ENCODE measurements at regions not wholly inside any gene's neighbourhood (a gene's known extent, or its start where the extent isn't known, plus 50 kb on each side); places are given as distances from the start of the nearest gene placed in this dataset.

DNA sequence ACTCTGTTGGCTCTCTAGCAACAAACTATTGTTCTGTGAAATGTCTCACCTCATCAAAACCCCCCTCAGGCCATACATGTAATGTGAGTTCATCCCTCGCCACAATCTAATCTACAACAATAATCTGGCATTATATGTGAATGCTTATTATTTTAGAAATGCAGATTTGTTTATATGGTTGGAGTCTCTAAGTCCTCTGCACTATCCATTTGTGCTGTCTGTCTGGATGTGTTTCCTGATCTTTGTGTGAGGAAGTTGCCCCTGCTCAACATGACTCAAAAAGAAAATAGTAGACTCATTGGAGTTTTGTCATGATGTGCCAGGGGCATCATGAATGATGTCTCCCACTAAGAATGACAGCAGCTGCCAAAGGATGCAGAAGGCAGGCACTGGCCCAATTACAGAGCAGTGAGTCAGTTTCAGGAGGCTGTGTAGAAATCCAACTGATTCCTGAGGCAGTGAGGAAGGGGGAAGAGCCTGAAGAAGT, 161.6 kb upstream of the PDZRN3 start:
- no peak for TF ChIP-seq CTCF (IDR thresholded peaks at IDR 0.05)
- TF ChIP-seq POLR2A (IDR thresholded peaks at IDR 0.05), result no peak

Data from prostate gland (tissue), 2 donors.